Right renal cortex interstitium (tissue), 3 donors: ENCODE measurements at regions not wholly inside any gene's neighbourhood (a gene's known extent, or its start where the extent isn't known, plus 50 kb on each side); places are given as distances from the start of the nearest gene placed in this dataset.

Source experiments
- DNase-seq, 3 donors: peaks; one replicate each; pipeline ENCODE4 v3.0.0-alpha.2; 2013; ENCODE audit warnings: low read depth in 3 of 3, low spot score in 2 of 3

DNA sequence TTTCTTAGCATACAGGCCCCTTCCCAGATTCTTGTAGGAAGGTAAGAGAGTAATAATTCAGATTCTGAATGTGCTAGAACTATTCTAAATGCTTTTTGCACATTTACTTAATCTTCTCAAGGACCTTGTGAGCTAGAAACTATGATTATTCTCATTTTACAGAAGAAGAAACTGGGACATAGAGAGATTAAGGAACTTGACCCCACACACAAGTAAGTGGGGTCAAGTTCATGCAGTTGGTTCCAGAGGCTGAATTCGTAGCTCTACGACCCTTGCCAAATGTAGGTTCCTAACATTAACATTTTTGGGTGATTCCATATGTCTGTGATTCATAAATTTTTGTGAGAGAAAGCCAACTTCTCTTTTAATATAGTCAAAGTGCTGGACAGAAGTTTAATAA, 238.1 kb downstream of the LACC1 start:
- DNase-seq: no peak

DNA sequence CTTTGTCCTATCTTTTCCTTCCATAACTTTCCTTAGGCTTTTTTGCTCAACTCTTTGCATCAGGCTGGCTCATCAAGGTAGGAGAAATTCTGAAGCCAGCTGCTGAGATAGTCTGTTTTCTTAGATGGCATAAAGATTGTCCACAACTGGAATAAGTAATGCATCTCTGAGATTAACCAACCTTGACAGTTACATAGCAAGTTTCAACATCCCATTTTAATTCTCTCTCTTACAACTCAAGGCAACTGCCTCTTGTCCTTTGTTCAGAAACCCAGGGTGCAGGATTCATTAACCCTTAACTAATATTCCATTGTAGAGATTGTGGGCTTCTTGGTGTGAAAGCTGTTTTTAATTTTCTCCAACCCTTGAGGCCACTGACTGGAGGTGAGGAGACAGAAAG, 239.2 kb downstream of the LACC1 start:
- no peak for DNase-seq

DNA sequence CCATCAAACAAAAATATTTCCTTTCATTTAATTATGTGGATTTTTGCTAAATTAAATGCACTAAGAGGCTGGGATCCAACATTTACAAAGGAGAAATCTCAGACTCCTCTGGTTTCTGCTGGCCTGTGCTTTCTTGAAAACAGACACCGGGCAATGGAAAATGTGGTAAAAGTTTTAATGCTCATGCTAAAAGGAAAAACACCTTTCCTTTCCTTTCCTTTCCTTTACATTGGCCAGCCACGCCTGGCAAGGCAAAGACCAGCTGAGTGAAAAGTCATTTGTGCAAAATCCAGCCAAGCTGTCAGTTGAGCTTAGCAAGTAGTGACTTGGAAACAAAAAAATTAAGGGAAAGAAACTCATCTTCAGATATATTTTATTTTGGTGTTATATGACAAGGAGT, 240.3 kb downstream of the LACC1 start:
- no peak for DNase-seq

DNA sequence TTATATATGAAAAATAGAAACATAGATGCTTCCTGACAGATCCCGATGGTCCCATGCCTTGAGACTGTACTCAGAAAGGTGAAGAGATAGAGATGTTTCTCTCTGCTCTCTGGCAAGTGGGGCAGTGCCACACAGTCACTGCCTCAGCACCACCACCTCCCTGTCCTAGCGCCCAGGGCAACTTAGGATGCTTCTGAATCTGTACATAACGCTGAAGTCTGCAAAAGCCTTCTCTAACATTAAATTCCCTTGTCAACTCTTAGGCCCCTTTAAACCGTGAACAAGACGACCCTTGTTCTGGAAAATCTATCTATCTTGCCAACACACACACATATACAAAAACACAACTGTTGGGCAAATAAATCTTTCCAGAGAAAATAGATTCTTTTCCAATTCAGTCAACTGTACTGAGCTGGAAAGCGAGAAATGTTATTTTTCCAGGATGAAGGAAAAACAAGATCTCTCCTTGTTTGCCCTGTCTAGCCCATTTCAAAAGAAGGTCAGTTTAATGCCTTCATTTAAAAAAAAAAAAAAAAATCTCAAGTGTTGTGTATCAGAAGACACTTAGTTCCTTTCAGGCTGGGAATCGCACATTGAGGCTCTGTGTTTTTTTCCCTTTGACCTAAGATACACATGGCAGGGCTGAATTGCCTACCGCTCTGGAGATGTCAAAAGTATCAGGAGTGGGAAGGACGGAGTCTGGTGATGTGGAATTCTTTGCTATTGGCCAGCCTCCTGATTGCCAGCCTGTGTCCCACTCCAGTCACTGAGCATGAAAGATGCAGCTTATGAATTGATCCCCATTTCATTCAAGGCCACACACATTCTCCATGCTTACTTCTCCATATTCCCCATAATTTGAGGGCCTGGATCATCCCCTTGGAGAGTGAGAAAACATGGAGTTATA, 241.4 kb downstream of the LACC1 start:
- no peak for DNase-seq

DNA sequence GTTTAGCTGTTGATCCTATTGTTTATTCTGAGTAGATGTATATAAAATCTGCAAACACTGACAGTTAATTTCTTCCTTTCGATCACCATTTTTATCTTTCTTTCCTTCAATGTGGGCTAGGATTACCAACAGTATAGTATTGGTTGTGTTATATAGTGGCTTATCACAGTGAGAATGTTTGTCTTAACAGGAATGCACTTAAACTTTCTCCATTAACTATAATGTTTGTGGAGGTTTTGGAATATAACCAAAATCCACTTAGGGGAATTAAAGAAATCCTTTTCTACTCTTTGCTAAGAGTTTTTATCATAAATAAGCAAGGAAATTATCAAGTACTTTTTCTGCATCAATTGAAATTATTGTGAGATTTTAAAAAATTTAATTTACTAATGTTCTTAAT, 244.6 kb downstream of the LACC1 start:
- DNase-seq: no peak

DNA sequence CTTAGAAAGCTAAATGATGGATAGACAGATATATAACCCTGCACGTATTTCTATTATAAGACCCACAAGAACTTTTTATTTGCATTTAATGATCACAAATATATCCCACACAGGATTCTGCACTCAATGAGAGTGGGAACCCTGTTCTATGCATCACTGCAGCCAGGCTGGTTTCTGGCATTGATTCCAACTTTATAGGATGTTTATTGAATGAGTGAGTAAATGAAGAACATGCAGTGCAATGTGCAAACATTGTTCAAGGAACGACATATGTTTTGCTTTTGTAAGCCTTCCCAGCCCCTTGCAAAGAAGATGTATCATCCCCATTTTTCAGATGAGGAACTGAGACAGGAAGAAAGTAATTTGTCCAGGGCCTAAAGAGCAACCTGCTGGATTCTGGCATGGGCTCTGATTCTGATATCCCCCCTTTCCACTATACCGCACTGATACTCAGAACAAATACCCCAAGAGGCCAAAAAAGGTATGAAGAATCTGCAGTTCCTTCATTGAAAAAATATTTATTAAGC, 246.3 kb downstream of the LACC1 start:
- DNase-seq: no peak

DNA sequence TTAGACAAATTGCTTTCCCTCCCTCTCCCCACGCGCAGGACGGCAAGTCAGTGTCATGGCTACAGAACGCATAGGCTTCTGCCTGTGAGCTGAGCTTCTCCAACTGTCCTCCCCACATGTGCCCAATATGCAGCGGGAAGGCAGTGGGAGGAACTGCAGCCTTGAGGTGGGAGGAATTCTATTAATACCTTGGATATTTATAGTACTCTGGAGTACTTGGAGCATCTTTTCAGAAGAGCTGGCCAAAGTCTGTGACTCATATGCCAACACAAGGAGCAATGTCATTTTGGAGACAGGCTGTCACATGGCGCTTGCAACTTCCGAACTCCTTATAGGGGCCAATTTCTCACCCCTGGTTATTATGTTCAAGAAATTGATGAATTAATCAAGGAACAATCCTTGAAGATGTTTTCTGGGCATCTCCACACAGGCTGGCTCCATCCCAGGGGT, 245.0 kb upstream of the SERP2 start:
- no peak for DNase-seq

DNA sequence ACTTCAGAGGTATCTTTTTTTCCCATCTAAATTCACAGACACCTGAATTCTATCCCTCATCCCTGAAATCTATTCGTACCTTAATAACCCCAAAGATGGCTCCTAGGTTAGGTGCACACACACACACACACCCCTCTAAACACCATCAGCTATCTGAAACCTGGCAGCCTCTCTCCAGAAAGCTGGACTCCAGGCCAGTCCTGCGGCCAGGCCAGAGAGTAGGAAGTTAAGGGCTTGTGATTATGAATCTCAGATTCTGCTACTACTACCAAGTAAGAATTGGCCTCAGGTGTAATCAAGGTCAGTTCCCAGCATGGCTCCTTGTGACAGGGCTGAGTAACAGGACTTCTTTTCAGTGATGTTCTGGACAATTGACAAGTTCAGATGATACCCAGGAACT, 244.2 kb upstream of the SERP2 start:
- DNase-seq: no peak

DNA sequence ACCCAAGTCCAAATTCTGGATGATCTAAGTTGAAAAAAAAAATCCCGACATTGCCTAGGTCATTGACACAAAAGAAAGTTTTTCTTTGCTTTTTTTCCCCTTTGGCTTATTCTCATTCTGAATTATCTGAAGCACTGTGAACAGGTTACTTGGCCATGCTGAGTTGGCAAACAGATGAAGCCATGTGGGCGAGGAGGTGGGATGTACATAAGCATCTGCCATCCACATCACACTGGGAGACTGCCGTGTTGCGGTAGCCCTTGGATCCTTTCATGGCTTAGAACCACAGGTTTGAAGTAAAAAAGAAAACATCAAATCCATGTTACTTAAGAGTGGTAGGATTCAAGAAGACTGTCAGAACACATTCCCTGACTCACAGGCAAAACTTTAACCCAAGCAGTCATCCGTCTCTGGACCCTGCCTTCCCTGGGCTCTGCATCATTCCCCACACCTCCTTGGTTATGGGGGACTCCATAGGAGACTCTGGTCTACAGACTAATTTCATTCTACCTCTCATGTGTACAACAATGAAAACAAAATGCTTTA, 242.5 kb upstream of the SERP2 start:
- no peak for DNase-seq

DNA sequence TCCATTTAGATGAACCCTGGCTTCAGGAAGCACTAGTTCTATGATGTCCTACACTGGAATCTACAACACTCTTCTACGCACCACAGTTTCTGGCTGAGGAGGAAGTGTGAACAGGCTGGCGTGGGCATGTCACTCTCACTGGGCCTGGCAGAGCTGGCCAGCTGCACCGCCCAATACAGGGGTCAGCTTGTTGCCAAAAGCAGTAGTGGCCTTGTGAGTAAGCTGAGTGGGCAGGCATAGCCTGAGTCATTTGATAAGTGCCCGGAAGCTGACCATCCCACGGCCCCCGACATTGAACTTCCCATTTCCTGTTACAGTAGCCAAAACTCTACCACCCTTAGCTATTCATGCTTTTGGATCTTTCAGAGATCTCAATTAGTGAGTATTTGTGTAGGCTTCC, 240.9 kb upstream of the SERP2 start:
- no peak for DNase-seq

DNA sequence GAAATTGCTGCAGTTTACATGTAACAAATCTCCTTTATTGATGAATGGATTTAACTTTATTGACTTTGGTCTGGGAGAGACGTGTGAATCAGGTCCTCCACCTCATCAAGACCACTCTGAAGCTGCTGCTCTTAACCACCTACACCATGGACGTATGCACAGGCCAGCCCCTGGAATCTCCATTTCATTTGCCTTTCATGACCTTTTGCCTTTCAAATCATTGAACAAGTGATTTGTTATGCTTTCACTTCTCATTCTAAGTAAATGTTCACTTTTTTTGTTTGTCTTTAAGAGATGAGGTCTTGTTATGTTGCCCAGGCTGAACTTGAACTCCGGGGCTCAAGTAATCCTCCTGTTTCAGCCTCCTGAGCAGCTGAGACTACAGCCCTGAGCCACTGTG, 240.0 kb upstream of the SERP2 start:
- no peak for DNase-seq

DNA sequence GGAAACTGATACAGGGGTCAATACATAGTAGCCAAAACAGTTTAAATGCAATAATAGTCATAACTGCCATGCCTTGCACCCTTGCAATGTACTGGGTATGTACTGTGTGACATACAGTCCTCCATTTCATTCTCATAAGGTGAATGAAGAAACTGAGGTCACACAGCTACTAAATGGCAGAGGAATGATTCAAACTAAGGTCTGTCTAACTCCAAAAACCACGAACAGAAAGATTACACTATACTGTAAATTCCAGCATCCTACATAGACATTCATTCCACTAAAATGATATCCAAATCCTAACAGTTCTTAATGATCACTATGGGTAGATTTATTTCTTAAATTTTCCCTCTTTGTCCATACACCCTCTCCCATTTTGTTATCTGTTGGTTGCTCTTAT, 238.1 kb upstream of the SERP2 start:
- DNase-seq: no peak

DNA sequence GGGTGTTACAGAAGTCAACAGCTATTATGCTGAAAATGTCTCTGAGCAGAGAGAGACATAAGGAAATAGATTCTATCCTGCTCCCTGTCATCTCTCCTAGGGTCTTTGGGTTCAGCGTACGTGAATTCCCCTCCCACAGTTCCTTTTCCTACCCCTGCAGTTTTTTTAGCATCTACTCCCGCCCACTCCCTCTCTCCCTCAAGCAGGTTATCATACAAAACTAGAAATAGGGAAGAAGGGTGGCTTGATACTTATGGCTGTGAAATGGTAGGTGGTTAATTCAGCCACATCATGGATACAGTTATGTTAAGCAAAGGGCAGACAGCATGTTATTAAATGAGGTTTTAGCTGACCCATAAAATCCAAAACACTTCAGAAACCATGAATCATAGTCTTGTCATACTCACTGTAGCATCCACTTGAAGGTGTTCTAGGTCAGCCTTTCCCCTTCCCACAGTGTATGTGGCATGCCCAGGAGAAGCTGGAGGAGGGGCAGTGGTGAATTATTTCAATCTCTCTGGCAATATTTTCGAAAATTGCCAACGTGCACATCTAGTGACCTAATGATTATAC, 236.8 kb upstream of the SERP2 start:
- DNase-seq: no peak

DNA sequence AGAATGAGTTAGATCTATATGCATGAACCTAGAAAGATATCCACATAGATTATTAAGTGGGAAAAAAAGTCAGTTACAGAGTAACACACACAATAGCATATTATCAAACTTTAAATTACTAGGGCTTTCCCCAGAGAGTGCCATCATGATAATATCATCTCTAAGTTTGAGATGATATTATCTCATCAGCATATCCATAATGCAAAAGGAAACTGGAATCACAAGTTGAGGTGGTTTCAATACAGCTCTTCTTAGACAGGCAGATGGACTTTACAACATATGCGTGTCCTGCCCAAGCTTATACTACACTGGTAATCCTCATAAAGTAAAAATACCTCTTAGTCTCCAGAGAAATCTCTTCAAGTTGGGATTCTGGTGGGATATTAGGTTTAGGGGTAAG, 236.2 kb upstream of the SERP2 start:
- no peak for DNase-seq

DNA sequence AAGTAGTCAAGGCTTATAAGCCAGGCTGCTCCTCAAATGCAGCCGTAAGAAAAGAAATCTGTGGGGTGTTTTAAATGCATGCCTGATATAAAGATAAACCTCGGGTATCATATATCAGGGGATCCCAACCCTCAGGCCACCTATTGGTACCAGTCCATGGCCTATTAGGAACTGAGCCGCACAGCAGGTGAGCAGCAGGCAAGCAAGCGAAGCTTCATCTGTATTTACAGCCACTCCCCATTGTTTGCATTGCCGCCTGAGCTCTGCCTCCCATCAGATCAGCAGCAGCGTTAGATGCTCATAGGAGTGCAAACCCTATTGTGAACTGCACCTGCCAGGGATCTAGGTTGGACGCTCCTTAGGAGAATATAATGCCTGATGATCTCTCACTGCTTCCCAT, 233.5 kb upstream of the SERP2 start:
- no peak for DNase-seq

DNA sequence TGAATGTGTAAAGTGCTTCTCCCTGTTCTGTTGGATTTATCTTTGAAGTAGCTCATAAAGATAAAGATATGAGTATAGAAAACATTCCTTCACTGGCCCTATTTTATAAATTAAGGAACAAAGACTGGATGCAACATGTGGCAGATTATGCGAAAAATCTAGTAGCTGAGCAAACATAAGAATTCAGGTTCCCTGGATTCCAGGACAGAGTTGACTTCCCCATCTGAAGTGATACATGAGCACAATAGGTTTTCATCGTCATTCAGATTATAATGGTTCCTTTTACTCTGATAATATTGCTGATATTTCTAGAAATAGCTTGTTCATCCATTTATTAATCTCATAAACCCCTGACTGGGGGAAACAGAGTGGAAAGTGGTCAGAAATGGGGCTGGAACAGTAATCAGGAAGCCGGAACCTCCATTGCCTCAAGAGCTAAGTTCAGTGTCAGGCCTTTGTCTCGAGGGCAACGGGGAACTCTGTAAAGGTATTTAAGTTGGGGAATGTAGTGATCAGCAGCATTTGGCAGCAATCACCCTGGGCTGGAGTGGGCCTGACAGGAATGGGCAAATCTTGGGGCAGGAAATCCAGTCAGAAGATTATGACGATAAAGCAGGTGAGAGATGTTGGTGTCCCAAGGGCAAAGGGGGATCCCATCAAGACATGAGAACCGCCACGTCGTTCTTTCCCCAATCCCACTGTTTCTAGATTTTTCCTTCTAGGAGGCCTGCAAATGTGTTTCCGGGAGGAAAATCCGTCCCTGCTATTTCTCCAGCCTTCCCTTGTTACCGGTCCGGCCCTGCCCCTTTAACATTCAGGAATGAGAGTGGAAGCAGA, 232.5 kb upstream of the SERP2 start:
- no peak for DNase-seq

DNA sequence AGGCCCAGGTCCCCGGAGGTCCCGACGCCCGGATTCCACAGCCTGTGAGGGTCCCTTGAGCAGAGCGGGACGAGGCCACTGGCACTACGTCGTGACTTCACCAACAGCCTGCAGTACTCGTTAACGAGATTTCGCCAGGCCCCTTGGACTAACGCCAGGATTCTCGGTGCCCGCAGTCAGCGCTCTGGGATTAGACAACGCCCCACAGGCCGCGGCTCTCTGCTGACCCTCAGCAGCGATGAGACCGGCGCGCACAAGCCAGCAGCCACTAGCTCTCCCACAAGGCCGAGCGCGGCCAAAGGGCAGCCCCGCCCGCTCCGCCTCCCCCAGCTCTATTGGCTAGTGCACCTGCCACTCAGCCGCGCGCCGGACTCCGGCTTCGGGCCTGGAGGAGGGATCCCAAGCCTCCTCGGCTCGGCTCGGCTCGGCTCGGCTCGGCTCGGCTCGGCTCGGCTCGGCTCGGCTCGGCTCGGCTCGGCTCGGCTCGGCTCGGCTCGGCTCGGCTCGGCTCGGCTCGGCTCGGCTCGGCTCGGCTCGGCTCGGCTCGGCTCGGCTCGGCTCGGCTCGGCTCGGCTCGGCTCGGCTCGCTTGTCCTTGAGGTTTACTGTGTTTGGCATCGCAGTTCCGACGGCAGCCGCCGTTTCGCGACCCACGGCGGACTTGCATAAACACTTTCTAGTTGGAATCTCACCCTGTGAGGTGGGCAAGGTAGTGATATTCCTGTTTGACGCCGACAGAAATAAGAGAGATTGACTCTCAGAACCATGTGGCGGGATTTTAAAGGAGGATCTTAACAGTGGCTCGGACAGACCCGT, 231.7 kb upstream of the SERP2 start:
- DNase-seq: peak; percentile 82 to 86 (median 83)

DNA sequence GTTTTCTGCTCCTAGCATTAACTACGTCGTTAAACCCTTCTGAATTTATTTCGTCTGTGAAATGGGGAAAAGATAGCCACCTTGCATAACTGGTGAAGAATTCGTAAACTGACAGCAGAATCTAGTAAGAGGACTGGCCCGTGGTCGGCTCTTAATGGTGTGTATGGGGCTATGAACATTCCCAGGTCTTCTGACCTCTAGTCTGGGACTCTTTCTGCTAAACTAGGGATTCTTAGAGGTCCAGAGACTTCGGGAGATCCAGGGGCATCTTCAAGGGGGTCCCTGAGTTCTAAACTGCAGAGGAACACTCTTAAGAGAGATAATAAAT, 231.1 kb upstream of the SERP2 start:
- no peak for DNase-seq

DNA sequence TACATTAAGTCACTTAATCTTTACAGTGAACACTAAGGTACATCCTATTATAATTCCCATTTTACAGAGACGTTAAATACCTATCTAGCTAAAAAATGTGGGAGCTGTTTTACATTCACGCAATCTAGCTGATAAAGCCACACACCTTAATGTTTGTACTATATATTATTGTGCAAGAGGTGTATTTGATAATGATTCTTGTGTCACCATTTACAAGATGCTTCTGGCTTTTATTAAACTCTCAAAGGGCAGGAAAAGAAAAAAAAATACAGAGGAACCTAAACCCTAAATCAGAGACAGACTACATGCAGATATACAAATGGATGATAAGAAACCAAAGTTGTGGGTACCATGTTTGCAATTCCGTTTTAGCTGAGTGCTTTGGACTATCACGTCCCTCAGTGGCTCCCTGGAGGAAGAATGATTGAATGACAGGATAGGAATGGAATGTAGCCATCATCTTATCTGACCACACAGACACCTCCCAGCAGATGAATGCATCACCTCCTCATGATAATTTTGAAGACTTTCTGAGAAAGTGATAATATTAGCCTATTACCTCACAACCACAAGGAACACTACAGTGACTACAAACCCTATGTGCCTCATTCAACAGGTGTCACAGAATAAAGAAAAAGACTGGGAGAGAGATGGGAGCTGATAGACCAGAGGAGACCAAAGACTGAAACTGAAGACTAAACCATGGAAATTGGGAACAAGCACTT, 230.5 kb upstream of the SERP2 start:
- no peak for DNase-seq

DNA sequence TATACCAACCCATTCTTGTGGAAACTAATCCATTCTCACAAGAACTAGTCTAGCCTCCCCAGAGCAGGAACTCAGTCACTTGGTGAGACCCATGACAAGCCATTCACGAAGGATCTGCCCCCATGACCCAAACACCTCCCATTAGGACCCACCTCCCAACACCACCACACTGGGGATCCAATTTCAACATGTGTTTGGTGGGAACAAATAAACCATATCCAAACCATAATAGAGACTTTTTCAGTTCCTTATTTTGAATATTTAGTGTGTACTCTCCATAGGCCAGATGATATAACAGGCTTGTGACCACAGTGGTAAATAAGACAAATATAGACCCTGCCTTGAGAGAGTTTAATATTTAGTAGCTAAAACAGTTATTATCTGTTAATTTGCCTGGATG, 227.5 kb upstream of the SERP2 start:
- no peak for DNase-seq
